Muscle layer of duodenum (tissue), 2 donors: ENCODE measurements at regions not wholly inside any gene's neighbourhood (a gene's known extent, or its start where the extent isn't known, plus 50 kb on each side); places are given as distances from the start of the nearest gene placed in this dataset.
"Not testable (repeated sequence)": the region's sequence is repeated elsewhere in the genome, so short reads cannot be mapped to it uniquely, and the experiment has no call there.

Experiments used
- H3K27ac ChIP-seq: one replicate; pipeline ENCODE4 v1.7.0; 2013; ENCODE audit warnings: mild to moderate bottlenecking, low read length
- H3K27me3 ChIP-seq: one replicate; pipeline ENCODE4 v1.7.0; 2013; ENCODE audit warnings: low read depth, mild to moderate bottlenecking, control low read depth, low read length
- H3K36me3 ChIP-seq, 2 donors: one replicate each; pipeline ENCODE4 v1.7.0; 2013; ENCODE audit warnings: low read length in 2 of 2, control low read depth in 1 of 2, mild to moderate bottlenecking in 1 of 2; ENCODE audit not compliant: insufficient read depth in 2 of 2, control insufficient read depth in 1 of 2
- H3K4me1 ChIP-seq, 2 donors: one replicate each; pipeline ENCODE4 v1.7.0; 2013; ENCODE audit warnings: low read length in 2 of 2, mild to moderate bottlenecking in 2 of 2, control low read depth in 1 of 2, moderate library complexity in 1 of 2; ENCODE audit not compliant: insufficient read depth in 2 of 2, control insufficient read depth in 1 of 2
- H3K4me3 ChIP-seq, 2 donors: one replicate each; pipeline ENCODE4 v1.7.0; 2013; ENCODE audit warnings: low read length in 2 of 2, low read depth in 1 of 2, mild to moderate bottlenecking in 1 of 2
- H3K9me3 ChIP-seq, 2 donors: one replicate each; pipeline ENCODE4 v1.7.0; 2013; ENCODE audit warnings: low read length in 2 of 2, control low read depth in 1 of 2, mild to moderate bottlenecking in 1 of 2; ENCODE audit not compliant: control insufficient read depth in 1 of 2
- donor health status: healthy.

DNA sequence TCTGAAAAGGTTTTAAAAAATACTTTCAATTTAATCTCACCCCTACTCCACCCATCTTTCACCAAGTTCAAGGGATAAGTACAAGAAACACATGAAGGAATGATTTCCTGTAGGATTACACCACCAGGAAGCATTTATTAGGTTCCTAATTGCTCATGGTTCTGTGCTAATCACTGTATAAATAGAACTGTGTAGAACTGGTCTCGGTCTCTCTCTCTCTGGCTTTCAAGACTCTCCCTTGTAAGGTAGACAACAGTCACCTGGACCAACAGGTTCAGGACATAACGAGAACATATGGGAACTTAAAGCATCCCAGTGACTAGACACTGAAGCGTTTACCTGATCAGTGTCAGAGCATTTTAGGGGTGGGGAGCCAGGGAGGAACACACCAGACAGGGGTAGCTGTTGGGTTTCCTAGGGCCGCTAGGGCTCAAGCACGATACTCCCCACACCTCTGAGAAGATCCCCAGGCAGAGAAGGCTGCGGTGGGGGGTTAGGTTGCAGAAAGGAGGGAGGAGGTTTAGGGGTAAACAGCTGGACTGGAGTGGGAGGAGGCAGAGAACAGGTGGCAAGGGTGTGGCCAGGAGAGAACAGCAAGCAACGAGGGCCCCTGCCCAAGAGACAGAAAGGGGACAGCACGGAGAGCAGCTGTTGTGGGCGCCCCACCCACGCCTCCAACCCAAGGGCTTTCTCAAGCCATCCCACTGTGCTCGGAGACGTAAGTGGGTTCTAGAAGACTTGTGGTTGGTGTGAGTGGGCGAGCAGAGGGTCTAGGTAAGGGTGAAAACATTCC, 52.5 kb upstream of the USP6NL start:
- Histone ChIP-seq H3K27ac (no peak overlapping the region), H3K9me3 (no peaks in the 10 kb centered on the region), H3K27me3 (no peaks in the 10 kb centered on the region), H3K4me3 (no peak overlapping the region), H3K4me1 (no peaks in the 10 kb centered on the region), H3K36me3 (no peaks in the 10 kb centered on the region)

DNA sequence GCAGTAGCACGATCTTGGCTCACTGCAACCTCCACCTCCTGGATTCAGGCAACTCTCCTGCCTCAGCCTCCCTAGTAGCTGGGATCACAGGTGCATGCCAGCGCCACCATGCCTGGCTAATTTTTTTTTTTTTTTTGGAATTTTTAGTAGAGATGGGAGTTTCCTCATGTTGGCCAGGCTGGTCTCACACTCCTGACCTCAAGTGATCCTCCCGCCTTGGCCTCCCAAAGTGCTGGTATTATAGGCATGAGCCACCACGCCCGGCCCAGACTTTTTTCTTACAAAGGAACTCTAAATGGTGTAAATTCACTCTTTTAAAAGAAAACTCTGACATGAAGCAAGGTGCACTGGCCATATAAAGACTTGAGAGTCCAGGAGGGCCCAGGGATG, 51.7 kb upstream of the USP6NL start:
- not testable (repeated sequence) for H3K4me3 ChIP-seq, H3K4me1 ChIP-seq, H3K27ac ChIP-seq, H3K36me3 ChIP-seq, H3K27me3 ChIP-seq, H3K9me3 ChIP-seq

DNA sequence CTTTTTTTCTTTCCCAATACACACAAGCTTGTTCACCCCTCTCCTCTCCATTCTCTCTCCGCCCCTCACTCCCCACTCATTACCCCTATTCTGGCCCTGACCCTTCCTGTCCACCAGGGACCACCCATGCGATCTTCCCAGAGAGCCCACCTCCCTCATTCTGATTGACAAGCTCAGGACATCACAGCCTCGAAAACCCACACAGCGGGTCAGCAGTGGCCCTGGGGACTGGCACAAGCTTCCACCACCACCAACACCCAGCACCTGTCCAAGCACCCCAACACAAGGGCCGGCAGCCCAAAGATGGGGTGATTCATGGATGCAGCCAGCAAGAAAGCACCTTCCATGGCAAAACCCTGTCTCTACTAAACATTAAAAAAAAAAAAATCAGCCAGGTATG, 50.0 kb upstream of the USP6NL start:
- H3K27me3 ChIP-seq = no peaks in the 10 kb centered on the region
- no peak overlapping the region for H3K4me3 ChIP-seq
- H3K36me3 ChIP-seq = no peaks in the 10 kb centered on the region
- H3K9me3 ChIP-seq = no peaks in the 10 kb centered on the region
- H3K27ac ChIP-seq = no peak overlapping the region
- H3K4me1 ChIP-seq = no peaks in the 10 kb centered on the region
